Stimulated activated CD4-positive, alpha-beta T cell treated with anti-CD3 and anti-CD28 coated beads, TNF-alpha, amount 100 ng/mL, for 48 hours (primary cell): ENCODE measurements at regions not wholly inside any gene's neighbourhood (a gene's known extent, or its start where the extent isn't known, plus 50 kb on each side); places are given as distances from the start of the nearest gene placed in this dataset.
"Not testable (repeated sequence)": the region's sequence is repeated elsewhere in the genome, so short reads cannot be mapped to it uniquely, and the experiment has no call there.

Experiments used
- DNase-seq, 3 donors: peaks; one replicate each; pipeline ENCODE4 v3.0.0-alpha.2; 2020; ENCODE audit warnings: low read depth in 3 of 3

DNA sequence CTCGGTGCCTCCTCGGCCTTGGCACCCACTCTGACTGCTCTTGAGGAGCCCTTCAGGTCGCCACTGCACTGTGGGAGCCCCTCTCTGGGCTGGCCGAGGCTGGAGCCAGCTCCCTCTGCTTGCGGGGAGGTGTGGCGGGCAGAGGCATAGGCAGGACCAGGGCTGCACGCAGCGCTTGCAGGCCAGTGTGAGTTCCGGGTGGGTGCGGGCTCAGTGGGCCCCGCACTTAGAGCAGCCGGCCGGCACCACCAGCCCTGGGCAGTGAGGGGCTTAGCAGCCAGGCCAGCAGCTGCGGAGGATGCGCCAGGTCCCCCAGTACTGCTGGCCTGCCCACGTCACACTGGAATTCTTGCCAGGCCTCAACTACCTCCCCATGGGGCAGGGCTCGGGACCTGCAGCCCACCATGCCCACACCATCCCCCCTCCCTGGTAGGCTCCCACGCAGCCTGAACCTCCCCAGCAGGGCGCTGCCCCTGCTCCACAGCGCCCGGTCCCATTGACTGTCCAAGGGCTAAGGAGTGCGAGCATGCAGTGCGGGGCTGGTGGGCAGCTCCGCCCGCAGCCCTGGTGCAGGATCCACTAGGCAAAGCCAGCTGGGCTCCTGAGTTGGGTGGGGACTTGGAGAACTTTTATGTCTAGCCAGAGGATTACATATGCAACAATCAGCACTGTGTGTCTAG is 602.9 kb upstream of the ST8SIA4 start:
- no peak for DNase-seq

DNA sequence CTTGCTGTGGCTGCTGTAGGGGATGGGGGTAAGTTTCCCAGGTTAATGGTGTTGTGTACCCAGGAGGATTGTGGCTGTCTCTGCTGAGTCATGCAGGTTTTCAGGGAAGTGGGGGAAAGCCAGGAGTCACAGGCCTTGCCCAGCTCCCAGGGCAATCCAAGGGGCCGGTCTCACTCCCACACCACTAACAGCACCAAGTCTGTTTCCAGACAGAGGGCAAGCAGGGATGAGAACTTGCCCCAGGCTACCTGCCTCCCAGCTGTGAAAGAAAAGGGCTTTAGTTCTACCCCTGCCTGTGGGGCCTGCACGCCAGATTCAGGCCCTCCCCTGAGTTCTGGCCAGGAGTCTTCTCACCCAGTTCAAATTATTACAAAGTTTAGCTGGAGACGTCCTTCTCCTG is 579.8 kb upstream of the ST8SIA4 start:
- no peak for DNase-seq

GRCh38 chr5:101473483-101473882 is 570.4 kb upstream of the ST8SIA4 start:
- no peak for DNase-seq

- DNase-seq, result no peak
Observed at GRCh38 chr5:101461455-101461854, 558.4 kb upstream of the ST8SIA4 start.

DNA sequence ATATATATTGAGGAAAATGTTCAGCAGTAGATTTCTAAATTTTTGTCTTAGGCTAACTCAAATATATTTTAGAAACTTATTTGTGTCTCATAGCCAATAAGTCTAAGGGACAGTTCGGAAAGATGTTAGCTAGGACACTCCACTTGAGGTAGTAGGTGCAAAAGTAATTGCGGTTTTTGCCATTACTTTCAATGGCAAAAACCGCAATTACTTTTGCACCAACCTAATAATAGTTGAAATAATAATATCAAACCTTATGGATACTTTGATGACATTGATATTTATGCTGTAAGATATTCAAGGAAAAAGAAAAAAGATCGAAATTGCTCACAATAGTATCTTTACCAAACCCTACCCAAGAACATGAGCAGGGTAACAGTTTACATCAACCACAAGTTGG is 555.5 kb upstream of the ST8SIA4 start:
- DNase-seq, result no peak

GRCh38 chr5:101455851-101456250 is 552.8 kb upstream of the ST8SIA4 start:
- DNase-seq, result no peak

DNA sequence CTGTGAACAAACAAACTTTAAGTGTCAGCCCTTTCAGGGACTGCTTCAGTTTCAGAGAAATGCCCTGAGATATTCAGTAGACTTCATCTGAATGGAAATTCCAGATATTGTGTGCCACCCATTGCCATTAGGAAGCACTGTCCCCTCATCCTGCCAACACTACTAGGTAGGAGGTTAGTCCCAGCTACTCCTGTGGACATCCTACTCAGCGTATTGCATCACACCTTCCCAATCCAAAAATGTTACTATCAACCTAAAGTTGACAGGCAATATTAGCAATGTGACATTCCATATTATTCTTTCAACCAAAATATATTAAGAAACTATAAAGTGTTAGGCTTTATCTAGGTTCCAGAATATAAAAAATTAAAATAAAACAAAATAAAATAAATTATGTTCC is 552.0 kb upstream of the ST8SIA4 start:
- no peak for DNase-seq

GRCh38 chr5:101442281-101442680 is 539.2 kb upstream of the ST8SIA4 start:
- not testable (repeated sequence) for DNase-seq

- no peak for DNase-seq
Observed at GRCh38 chr5:101440173-101440572, 537.1 kb upstream of the ST8SIA4 start.

- no peak for DNase-seq
Observed at GRCh38 chr5:101437351-101437750, 534.3 kb upstream of the ST8SIA4 start.

DNA sequence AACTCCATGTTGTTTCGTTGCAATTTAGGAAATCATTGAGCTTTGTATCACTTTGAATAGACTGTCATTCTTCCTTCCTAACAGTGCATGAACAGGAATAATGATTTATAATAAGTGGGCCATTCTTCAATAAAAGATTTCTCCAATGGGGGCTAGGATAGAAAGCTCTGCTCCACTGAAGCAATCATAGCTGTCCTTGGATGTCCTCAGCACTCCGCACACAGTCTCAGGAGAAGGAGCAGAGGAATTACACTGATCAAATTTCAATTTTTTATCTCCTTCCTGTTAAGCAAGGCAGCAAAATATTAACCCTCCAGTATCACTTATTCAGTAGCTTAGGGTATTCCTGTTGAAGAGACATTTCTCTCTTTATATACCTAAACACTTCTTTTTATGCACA is 532.7 kb upstream of the ST8SIA4 start:
- DNase-seq, result no peak

GRCh38 chr5:101431201-101431600 is 528.1 kb upstream of the ST8SIA4 start:
- DNase-seq, result no peak

GRCh38 chr5:101430551-101430950 is 527.5 kb upstream of the ST8SIA4 start:
- no peak for DNase-seq

GRCh38 chr5:101429241-101429640 is 526.2 kb upstream of the ST8SIA4 start:
- no peak for DNase-seq

- no peak for DNase-seq
Observed at GRCh38 chr5:101425339-101425859, 522.3 kb upstream of the ST8SIA4 start.

DNA sequence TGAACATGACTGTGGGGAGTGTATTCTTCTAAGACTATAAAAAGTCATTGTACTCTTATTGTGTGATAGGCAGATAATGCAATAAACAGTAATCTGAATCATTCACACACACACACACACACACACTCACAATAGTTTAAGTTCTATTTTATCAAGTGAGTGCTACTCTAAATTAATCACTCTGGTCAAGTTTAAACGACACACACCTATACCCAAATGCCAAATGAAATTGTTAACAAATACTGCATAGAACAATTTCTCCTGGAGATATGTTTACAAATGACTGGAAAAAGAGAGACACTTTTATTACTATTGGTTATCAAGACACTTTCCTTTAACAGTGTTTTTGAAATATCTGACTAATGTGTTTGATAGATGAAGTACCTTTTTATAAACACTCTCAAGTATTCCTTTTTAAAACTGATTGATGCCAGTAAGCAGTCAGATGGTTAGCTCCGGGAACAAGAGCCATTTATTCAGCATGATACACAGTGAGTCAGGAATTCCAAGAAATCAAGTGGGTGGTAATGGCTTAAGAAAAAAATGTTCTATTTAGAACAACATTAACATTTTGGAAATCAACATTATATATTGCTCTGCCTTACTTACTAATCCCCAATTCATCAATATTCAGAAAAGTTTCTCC is 521.6 kb upstream of the ST8SIA4 start:
- DNase-seq, result no peak

DNA sequence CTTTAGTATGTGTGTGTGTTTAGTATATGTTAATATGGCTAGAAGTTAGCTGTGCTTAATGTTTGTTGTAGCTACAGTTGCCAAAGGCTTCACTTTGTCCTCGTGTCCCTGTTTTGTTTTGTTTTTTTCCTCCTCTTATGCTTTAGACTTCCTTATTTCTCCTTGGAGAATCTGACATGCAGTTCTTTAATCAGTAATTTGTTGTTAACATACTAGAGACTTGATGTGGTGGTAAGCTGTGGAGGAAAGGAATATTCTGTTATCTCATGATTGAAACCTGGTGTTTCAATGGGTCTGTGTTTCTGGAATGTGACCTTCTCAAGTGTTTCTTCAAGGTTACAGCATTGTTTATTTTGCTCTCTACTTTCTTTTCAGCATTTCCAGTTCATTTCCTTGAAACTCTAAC is 515.6 kb upstream of the ST8SIA4 start:
- no peak for DNase-seq

- DNase-seq, result no peak
Observed at GRCh38 chr5:101404531-101404930, 501.4 kb upstream of the ST8SIA4 start.

GRCh38 chr5:101393795-101394450 is 490.8 kb upstream of the ST8SIA4 start:
- DNase-seq, result no peak

GRCh38 chr5:101390151-101390908 is 487.2 kb upstream of the ST8SIA4 start:
- DNase-seq, result no peak

GRCh38 chr5:101385276-101385675 is 482.2 kb upstream of the ST8SIA4 start:
- DNase-seq, result no peak

- no peak for DNase-seq
Observed at GRCh38 chr5:101370181-101370580, 467.1 kb upstream of the ST8SIA4 start.
